Skin of body (tissue), 1 donor: ENCODE measurements at regions not wholly inside any gene's neighbourhood (a gene's known extent, or its start where the extent isn't known, plus 50 kb on each side); places are given as distances from the start of the nearest gene placed in this dataset.

ENCODE experiments used
- DNase-seq: peaks from one replicate; lab custom pipeline; 2025; lab: John Stamatoyannopoulos, UW

DNA sequence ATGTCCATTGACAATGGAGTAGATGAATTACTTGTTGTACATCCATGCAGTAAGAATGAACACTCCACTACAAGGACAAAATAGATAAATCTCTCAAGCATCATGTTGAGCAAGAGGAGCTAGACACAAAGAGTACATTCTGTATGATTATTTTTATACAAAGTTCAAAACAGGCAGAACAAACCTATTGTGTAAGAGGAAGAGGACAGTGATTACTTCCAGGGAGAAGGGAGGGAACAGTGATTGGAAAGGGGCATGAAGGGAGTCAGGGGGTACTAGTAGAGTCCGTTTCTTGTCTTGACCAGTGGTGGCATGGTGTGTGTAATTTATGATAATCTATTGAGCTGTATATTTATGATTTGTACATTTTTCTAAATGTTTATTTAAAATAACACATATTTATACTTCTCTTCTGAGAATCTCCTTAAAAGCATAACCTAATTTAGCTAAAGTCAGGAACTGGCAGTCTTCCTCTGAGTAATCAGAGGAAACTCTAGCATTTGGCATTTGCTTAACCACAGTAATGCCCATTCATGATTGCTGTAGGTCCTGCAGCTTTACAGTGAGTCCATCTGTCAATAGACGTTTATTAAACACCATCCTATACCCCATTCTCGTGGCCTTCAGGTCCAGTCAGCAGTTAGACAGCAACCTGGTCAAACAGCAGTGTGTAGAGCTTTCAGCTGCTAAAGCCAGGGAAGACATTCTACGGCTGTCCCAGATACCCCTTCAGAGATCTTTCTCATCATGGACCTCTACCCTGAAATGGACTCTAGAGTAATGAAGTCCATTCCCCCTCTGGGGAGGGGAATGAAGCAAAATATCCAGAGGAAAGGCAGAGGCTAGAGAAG, 114.1 kb upstream of the GALNT2 start:
- no peak for DNase-seq

- no peak for DNase-seq
These were observed 113.2 kb upstream of the GALNT2 start for GRCh38 chr1:229953736-229954326.

GRCh38 chr1:229964281-229964680, 102.8 kb upstream of the GALNT2 start:
- no peak for DNase-seq

DNA sequence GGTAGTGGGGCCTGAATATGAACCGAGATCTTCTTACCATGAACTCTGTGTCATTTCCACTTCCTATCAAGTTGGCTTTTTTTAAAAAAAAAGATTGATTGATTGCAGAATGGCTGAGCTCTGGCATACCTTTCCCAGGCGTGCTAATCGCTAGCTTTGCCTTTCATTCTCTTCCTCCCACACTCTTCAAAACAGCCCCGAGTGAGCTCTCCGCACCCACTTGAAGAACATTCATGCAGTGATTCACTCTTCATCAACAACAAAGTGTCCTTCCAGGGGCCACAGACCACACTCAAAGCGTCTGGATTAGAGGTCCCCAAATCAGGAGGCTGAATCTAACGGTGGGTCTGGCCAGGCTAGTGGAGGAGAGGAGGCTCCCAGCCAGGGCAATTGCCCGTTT, 96.3 kb upstream of the GALNT2 start:
- DNase-seq, result no peak

GRCh38 chr1:229971141-229971540, 95.9 kb upstream of the GALNT2 start:
- DNase-seq, result no peak

- DNase-seq, result no peak
These were observed 94.3 kb upstream of the GALNT2 start for GRCh38 chr1:229972600-229973296.

- no peak for DNase-seq
These were observed 93.8 kb upstream of the GALNT2 start for GRCh38 chr1:229973297-229973612.

DNA sequence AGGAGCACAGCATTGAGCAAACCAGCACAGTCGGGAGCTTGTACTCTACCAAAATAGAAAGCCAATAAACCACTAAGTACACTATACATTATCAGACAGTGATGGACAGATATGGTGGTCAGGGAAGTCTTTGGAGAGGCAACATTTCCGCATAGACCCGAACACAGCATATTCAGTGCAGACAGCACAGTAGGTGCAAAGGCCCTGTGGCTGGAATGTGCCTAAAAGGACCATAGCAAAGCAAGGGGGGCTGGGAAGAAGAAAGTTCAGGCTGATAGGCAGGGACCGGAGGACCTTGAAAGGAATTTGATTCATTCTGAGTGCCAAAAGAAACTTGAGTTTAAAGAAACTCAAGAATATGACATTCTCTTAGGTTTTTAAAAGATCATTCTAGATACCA, 92.0 kb upstream of the GALNT2 start:
- DNase-seq, result no peak

DNA sequence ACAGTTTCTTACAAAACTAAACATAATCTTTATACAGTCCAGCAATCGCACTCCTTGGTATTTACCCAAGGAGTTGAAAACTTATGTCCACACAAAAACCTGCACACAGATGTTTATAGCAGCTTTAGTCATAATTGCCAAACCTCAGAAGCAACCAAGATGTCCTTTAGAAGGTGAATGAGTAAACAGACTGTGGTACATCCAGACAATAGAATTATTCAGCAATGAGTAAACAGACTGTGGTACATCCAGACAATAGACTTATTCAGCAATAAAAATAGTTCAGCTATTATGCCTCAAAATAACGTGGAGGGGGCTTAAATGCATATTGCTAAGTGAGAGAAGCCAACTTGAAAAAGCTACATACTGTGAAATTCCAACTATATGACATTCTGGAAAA, 87.0 kb upstream of the GALNT2 start:
- no peak for DNase-seq

DNA sequence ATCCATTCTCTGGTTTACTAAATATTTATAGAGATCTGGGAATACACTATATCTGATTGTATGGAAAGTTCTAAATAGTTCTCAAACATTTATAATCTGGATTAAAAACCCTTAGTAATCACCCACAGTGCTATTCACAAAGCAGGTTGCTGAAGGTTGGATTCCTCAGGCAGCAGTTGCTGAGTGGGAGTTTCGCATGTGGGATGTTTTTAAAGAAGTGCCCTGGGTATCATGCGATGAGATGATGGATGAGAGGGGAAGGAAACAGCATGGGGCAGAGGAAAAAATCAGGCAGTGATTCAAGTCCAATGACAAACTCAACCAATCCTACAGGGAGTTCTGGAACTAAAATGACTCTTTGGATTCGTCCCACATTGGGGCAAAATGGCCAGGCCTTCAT, 85.3 kb upstream of the GALNT2 start:
- no peak for DNase-seq

DNA sequence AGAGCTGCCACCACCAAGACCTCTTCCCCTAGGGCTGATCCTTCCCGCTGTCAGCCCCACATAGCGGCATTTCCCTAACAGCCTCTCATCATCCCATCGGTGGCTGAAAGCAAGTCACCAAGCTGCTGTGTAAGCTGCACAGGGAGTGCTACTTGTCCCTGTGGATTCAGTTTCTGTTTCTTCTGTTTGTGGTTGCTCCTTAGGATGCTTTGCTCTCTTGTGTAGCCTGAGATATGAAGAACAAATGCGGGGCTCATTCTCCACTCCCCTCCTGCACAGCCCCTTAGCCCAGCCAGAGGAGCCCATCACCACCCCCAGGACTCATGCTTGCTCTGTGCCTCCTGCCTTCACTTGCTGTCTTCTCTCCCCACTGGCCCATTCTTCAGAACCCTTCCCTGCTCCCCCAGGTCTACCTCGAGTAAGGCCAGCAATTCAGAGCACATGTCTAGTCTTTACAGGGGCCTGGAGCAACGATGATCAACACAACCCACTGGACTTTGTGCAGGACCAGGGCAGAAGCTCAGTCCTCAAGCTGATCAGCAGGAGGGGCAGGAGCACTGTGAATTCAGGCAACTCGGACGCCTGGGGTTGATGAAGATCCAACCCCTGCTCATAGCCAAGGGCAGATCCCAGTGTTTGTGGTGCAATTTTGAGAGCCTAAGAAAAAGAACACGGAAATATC, 82.6 kb upstream of the GALNT2 start:
- no peak for DNase-seq

DNA sequence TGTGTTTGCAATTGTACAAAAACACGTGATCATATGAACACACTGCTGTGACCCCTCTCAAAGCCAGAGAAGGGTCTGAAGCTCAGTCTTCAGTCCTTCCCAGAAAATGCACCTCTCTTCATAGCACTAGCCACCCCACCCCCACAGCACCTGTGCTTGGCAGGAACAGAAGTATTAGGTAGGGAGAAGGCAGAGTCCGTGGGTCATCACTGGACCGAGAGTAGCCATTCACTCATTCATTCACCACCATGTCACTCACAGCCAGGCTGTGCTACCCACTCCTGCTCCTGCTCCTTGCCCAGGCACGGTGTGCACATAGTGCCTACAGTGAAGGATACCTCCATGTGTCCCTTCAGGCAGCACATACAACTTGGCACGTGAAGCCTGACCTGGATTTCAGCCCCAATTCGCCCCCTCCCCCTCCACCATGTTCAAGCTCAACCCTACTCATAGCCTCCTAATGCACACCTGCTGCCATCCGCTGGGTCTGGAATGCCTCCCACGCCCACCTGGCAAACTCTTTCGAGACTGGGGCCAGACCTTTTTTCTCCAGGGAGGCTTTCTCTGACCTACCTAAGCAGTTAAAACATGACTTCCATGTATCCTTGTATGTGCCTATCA, 81.9 kb upstream of the GALNT2 start:
- no peak for DNase-seq

GRCh38 chr1:229985613-229986010, 81.4 kb upstream of the GALNT2 start:
- DNase-seq, result no peak

DNA sequence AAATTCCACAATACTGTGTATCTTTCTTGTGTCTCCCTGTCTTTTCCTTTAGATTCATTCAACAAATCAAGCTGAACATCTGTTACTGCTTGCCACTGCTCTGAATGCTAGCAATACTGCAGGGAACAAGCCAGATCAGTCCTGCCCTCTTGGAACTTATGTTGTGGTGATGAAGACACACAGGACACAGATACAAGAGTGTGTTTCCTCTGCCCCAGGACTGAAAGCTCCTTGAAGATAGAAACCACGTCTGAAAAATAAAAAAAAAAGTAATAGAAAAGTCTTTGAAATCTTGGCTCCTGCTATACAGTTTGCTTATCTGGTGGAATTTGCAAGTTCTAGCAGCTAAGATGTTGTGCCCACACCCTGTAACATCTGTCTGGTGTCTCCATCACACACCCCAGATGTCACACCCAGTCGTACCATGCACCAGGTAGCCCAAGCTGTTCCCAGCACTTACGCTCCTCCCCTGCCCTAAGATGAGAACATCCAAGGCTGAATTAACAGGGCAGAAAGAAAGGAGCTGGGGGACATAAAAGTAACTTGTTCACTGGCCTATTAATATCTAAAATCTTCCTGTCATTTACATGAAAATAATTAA, 80.2 kb upstream of the GALNT2 start:
- DNase-seq, result no peak

DNA sequence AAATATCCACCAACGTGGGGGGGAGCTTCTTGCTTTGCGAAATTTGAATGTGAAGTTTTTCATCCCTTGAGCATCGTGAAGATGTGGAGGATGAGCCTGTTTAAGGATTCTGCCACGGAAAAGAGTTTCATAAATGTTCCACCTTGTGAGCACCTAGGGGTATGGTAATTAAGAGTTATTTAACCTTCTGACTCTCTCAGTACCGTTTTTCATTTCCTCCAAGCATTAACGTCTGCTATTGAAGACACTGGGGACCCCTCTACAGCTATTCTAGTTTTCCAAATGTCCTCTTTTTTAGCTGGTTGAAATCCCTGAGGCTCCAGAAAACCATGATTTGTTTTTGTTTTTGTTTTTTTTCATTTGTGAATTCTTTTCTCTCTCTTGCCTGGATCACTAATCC, 79.1 kb upstream of the GALNT2 start:
- no peak for DNase-seq

GRCh38 chr1:229988534-229988933, 78.5 kb upstream of the GALNT2 start:
- no peak for DNase-seq

DNA sequence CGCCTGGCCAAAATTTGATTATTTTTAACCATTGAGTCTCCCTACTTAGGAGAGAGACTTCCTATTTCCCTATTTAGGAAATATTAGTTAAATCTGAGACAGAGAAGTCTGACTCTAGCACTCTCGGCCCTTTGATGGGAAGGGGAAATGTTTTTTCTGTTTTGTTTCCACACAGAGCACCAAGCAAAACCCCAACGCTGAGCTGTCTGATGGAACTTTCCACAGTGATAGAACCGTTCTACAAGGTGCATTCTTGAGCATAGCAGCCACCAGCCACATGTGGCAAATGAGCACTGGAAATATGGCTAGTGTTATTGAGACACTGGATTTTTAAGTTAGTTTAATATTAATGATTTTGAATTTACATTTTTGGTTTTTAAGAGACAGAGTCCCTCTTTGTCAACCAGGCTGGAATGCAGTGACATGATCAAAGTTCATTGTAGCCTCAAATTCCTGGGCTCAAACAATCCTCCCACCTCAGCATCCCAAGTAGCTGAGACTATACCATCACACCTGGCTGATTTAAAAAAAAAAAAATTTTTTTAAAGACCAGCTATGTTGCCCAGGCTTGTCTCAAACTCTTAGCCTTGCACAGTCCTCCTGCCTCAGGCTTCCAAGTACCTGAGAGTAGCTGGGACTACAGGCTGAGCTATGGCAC, 77.3 kb upstream of the GALNT2 start:
- no peak for DNase-seq

- no peak for DNase-seq
These were observed 76.7 kb upstream of the GALNT2 start for GRCh38 chr1:229990326-229990725.

- no peak for DNase-seq
These were observed 75.9 kb upstream of the GALNT2 start for GRCh38 chr1:229991104-229991513.

- no peak for DNase-seq
These were observed 75.2 kb upstream of the GALNT2 start for GRCh38 chr1:229991724-229992333.
